B cell (primary cell): ENCODE measurements at regions not wholly inside any gene's neighbourhood (a gene's known extent, or its start where the extent isn't known, plus 50 kb on each side); places are given as distances from the start of the nearest gene placed in this dataset.

Source experiments
- ATAC-seq: fragments of 200-7000 bp; cut with Tn5 transposase; one replicate; pipeline ENCODE4 v1.10.0; 2021; ENCODE audit warnings: low read depth, mild to moderate bottlenecking, moderate number of reproducible peaks, moderate library complexity
- CTCF ChIA-PET: fragments of 350-600 bp; sonication (Branson Sonifier 250); formaldehyde crosslinking; loops from one replicate; lab custom pipeline; 2021; ENCODE audit warnings: antibody characterized with exemption, inconsistent platforms; lab: Charles Lee
- POLR2A ChIA-PET: fragments of 350-600 bp; sonication (Branson Sonifier 250); formaldehyde crosslinking; loops from one replicate; lab custom pipeline; 2021; ENCODE audit warnings: antibody characterized with exemption; lab: Charles Lee
- DNase-seq: peaks from one replicate; pipeline ENCODE4 v3.0.0; 2013
- H2AFZ ChIP-seq: 2 replicates; pipeline ENCODE4 v1.6.1; 2012; ENCODE audit warnings: mild to moderate bottlenecking, low read depth, low read length; ENCODE audit not compliant: insufficient read depth, poor library complexity, severe bottlenecking
- H3K27ac ChIP-seq, 2 donors: 1 replicate in 1 of 2; 2 replicates in 1 of 2; pipeline ENCODE4 v1.5.1; 2012 to 2013; ENCODE audit warnings: low read length in 2 of 2, mild to moderate bottlenecking in 2 of 2, moderate library complexity in 1 of 2
- H3K27me3 ChIP-seq, 4 experiments: fragments of 200-600 bp in 1 of 4; sonication (generic) in 1 of 4; replicated peaks in 1 of 4; 1 replicate in 2 of 4; 2 replicates in 2 of 4; pipeline versions ENCODE4 v1.6.1 to v1.7.0; 2013 to 2016; ENCODE audit warnings: low read length in 3 of 4, mild to moderate bottlenecking in 2 of 4, mixed read lengths in 1 of 4, moderate library complexity in 1 of 4; ENCODE audit not compliant: insufficient read depth in 4 of 4, control insufficient read depth in 3 of 4; ENCODE audit errors: control extremely low read depth in 1 of 4
- H3K36me3 ChIP-seq, 2 experiments: replicated peaks in 1 of 2; 1 replicate in 1 of 2; 2 replicates in 1 of 2; pipeline versions ENCODE4 v1.6.1 to v1.7.1; 2013; ENCODE audit warnings: low read length in 1 of 2; ENCODE audit not compliant: insufficient read depth in 2 of 2, control insufficient read depth in 1 of 2; ENCODE audit errors: control extremely low read depth in 1 of 2, extremely low read depth in 1 of 2
- H3K4me1 ChIP-seq, 2 donors: fragments of 200-600 bp in 1 of 2; sonication (generic) in 1 of 2; 1 replicate in 1 of 2; 2 replicates in 1 of 2; pipeline versions ENCODE4 v1.5.1 to v1.6.1; 2013 to 2017; ENCODE audit warnings: low read length in 2 of 2; ENCODE audit not compliant: control insufficient read depth in 2 of 2, insufficient read depth in 2 of 2
- H3K4me2 ChIP-seq: replicated peaks from 2 replicates; pipeline ENCODE3; 2012; ENCODE audit warnings: mild to moderate bottlenecking, low read depth, low read length; ENCODE audit not compliant: poor library complexity, severe bottlenecking
- H3K4me3 ChIP-seq, 5 experiments: fragments of 200-600 bp in 1 of 5; sonication (generic) in 1 of 5; 1 replicate in 3 of 5; 2 replicates in 2 of 5; pipeline versions ENCODE4 v1.5.1 to v1.7.0; 2011 to 2016; ENCODE audit warnings: low read length in 4 of 5, mild to moderate bottlenecking in 4 of 5, low read depth in 2 of 5, control low read depth in 1 of 5, moderate library complexity in 1 of 5; ENCODE audit not compliant: insufficient read depth in 1 of 5; ENCODE audit errors: control extremely low read depth in 1 of 5, extremely low read depth in 1 of 5
- H3K79me2 ChIP-seq: fragments of 200-600 bp; sonication (generic); one replicate; pipeline ENCODE4 v1.6.0; 2016; ENCODE audit warnings: low read length; ENCODE audit not compliant: control insufficient read depth, insufficient read depth
- H3K9ac ChIP-seq: fragments of 200-600 bp; sonication (generic); 2 replicates; pipeline ENCODE4 v1.6.1; 2017; ENCODE audit warnings: mild to moderate bottlenecking, low read length, moderate library complexity
- H3K9me3 ChIP-seq, 3 donors: one replicate each; pipeline versions ENCODE4 v1.6.1 to v1.7.1; 2013; ENCODE audit warnings: low read length in 2 of 3; ENCODE audit not compliant: control insufficient read depth in 2 of 3, insufficient read depth in 1 of 3; ENCODE audit errors: control extremely low read depth in 1 of 3
- H4K20me1 ChIP-seq: 2 replicates; pipeline ENCODE4 v1.6.0; 2012; ENCODE audit warnings: mild to moderate bottlenecking, low read length; ENCODE audit not compliant: insufficient read depth, control insufficient read depth, poor library complexity, severe bottlenecking
- H3K27ac Mint-ChIP-seq: one replicate; pipeline ENCODE4 v1.8.0; 2021; ENCODE audit warnings: mixed read lengths
- H3K27me3 Mint-ChIP-seq: one replicate; pipeline ENCODE4 v1.8.0; 2021; ENCODE audit warnings: mixed read lengths
- H3K4me1 Mint-ChIP-seq: one replicate; pipeline ENCODE4 v1.8.0; 2021; ENCODE audit warnings: mixed read lengths
- H3K4me3 Mint-ChIP-seq: one replicate; pipeline ENCODE4 v1.8.0; 2021; ENCODE audit warnings: mixed read lengths
- H3K9me3 Mint-ChIP-seq: one replicate; pipeline ENCODE4 v1.8.0; 2022; ENCODE audit warnings: mixed read lengths; ENCODE audit not compliant: insufficient read depth
- EZH2 ChIP-seq: IDR thresholded peaks from 2 replicates; pipeline ENCODE4 v1.6.1; 2012; ENCODE audit warnings: borderline replicate concordance, low read depth, mild to moderate bottlenecking, moderate library complexity, low read length; ENCODE audit not compliant: insufficient read depth, poor library complexity, severe bottlenecking
- WGBS: methylation state at CpG from one replicate; pipeline ENCODE4 v1.1.5; 2013; ENCODE audit warnings: missing lambda C conversion rate; ENCODE audit not compliant: insufficient coverage; 5-methylcytosine and 5-hydroxymethylcytosine counted together
- intact Hi-C: fragments of 100-400 bp; cut with micrococcal nuclease; formaldehyde crosslinking; loops from one replicate; pipeline ENCODE4 v1.10.0; 2022
- TF ChIP-seq, protein P1 (sequence below): fragments of 200-600 bp; IDR thresholded peaks from one replicate; pipeline ENCODE4 v1.8.0; 2022; ENCODE audit warnings: antibody characterized with exemption, mild to moderate bottlenecking

DNA sequence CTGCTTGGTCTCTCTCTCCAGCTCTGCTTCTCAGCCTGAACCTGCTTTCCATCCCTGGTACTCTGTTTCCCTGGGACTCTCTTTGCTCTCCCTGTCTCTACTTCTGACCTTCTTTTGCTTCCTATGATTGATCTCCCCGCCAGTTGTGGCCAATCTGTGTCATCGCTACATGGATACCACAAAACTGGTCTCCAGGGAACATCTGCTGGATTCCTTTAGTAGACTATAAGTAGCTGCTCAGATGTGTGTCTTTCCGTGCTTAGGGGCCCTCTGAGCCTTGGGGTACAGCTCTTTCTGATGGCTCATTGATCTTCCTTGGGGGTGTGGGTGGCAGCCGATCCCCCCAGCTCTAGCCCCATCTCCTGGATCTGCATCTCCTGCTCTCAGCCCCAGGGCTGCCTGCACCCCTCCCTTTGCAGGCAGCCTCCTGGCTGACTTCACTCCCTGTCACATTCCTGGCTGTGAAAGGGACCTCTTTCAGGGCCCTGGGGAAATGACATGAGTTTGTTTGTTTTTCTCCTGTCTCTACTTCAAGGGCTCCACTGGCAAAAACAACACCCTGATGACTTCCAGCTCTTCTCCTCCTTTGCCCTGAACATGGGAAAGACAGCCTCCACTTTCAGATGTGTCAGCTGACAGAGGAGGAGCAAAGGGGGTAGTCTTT lies 333.7 kb downstream of the CYP26B1 start:
- intact Hi-C loops: no loop called here
- H3K9me3 ChIP-seq: peaks cover 0 to 3% (median 0%) of the 10 kb centered on the region in 3 donors
- Mint-ChIP-seq H3K4me1 (no peaks in the 10 kb centered on the region), H3K27me3 (no peaks in the 10 kb centered on the region), H3K27ac (peak overlapping the region; percentile 28), H3K9me3 (no peaks in the 10 kb centered on the region), H3K4me3 (no peak overlapping the region)
- H3K36me3 ChIP-seq: no peaks in the 10 kb centered on the region
- H3K27ac ChIP-seq: no peak overlapping the region
- H2AFZ ChIP-seq: no peak overlapping the region
- H3K9ac ChIP-seq: no peak overlapping the region
- ChIA-PET POLR2A (no interaction called here), CTCF (interaction anchor here (0.7 kb wide), 1 partner anchor 14 kb away, joined by 5 read pairs; no protein-coding TSS in a partner anchor)
- peaks cover 0 to 4% (median 1%) of the 10 kb centered on the region in 4 experiments for H3K27me3 ChIP-seq
- H4K20me1 ChIP-seq: no peaks in the 10 kb centered on the region
- no peaks in the 10 kb centered on the region for H3K4me1 ChIP-seq
- ATAC-seq (no peak), DNase-seq (no peak)
- no peaks in the 10 kb centered on the region for H3K79me2 ChIP-seq
- WGBS: 73% methylated on average over 3 of the region's 4 CpGs
- no peak overlapping the region for H3K4me2 ChIP-seq
- no peak for TF ChIP-seq EZH2
- TF ChIP-seq, protein P1, sequence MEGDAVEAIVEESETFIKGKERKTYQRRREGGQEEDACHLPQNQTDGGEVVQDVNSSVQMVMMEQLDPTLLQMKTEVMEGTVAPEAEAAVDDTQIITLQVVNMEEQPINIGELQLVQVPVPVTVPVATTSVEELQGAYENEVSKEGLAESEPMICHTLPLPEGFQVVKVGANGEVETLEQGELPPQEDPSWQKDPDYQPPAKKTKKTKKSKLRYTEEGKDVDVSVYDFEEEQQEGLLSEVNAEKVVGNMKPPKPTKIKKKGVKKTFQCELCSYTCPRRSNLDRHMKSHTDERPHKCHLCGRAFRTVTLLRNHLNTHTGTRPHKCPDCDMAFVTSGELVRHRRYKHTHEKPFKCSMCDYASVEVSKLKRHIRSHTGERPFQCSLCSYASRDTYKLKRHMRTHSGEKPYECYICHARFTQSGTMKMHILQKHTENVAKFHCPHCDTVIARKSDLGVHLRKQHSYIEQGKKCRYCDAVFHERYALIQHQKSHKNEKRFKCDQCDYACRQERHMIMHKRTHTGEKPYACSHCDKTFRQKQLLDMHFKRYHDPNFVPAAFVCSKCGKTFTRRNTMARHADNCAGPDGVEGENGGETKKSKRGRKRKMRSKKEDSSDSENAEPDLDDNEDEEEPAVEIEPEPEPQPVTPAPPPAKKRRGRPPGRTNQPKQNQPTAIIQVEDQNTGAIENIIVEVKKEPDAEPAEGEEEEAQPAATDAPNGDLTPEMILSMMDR: no peak
- no peak overlapping the region for H3K4me3 ChIP-seq

DNA sequence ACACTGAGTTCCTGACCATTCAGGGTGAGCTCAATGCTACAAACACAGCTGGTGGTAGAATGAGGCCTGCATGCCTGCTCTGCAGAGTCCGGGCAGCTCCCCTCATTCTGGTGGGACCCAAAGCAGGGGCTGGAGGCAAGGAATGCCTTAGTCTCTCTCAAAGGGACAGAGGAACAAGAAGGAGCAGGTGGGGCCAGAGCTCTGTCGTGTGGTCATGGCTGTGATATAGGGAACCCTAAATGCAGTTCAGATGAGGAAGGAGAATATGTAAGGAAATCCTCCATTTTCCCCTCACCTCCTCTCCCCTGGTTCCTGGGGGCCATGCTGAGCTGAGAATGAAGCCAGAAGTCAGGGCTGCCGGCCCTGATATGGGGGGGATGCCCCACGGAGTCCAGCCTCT lies 334.3 kb downstream of the CYP26B1 start:
- H3K9me3 ChIP-seq: peaks cover 0 to 3% (median 0%) of the 10 kb centered on the region in 3 donors
- no peak overlapping the region for H3K4me2 ChIP-seq
- CTCF ChIA-PET: interaction anchor here (0.7 kb wide), 1 partner anchor 14 kb away, joined by 5 read pairs; no protein-coding TSS in a partner anchor
- no peaks in the 10 kb centered on the region for H3K4me1 ChIP-seq
- H3K27ac Mint-ChIP-seq: no peak overlapping the region
- no peak for ATAC-seq
- POLR2A ChIA-PET: no interaction called here
- H3K9ac ChIP-seq: no peak overlapping the region
- peaks cover 0 to 4% (median 1%) of the 10 kb centered on the region in 4 experiments for H3K27me3 ChIP-seq
- no peak for DNase-seq
- WGBS: 71% methylated on average over 3 of the region's 4 CpGs
- no peak overlapping the region for H2AFZ ChIP-seq
- no peaks in the 10 kb centered on the region for H3K27me3 Mint-ChIP-seq
- TF ChIP-seq, protein P1: no peak
- TF ChIP-seq EZH2: no peak
- intact Hi-C loops: no loop called here
- H3K4me1 Mint-ChIP-seq: no peaks in the 10 kb centered on the region
- no peaks in the 10 kb centered on the region for H3K36me3 ChIP-seq
- no peak overlapping the region for H3K27ac ChIP-seq
- H4K20me1 ChIP-seq: no peaks in the 10 kb centered on the region
- no peak overlapping the region for H3K4me3 Mint-ChIP-seq
- H3K79me2 ChIP-seq: no peaks in the 10 kb centered on the region
- no peak overlapping the region for H3K4me3 ChIP-seq
- H3K9me3 Mint-ChIP-seq: no peaks in the 10 kb centered on the region
